Activated CD8-positive, alpha-beta memory T cell treated with anti-CD3 and anti-CD28 coated beads, Interleukin-2, amount 50 U/mL, for 48 hours (primary cell): ENCODE measurements at regions not wholly inside any gene's neighbourhood (a gene's known extent, or its start where the extent isn't known, plus 50 kb on each side); places are given as distances from the start of the nearest gene placed in this dataset.

ENCODE experiments used
- DNase-seq: peaks from one replicate; pipeline ENCODE4 v3.0.0-alpha.2; 2020

DNA sequence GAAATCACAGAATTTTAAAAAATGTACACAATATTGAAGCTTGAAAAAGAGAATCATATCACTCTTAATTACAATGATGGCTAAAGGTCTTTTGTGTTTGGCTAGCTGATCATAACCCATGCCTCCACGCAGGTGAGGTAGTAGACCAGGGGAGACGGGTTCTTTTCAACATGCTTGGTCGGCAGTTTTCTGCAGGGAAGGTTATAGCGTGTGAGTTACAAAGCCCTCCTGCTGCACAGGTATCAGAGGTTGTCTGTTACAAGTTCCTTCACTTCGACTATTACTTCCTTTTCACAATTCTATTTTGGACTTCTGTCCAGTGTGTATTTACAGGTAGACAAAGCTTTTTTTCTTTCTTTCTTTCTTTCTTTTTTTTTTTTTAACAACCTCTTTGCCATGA, 127.1 kb upstream of the PRPS1L1 start:
- no peak for DNase-seq

DNA sequence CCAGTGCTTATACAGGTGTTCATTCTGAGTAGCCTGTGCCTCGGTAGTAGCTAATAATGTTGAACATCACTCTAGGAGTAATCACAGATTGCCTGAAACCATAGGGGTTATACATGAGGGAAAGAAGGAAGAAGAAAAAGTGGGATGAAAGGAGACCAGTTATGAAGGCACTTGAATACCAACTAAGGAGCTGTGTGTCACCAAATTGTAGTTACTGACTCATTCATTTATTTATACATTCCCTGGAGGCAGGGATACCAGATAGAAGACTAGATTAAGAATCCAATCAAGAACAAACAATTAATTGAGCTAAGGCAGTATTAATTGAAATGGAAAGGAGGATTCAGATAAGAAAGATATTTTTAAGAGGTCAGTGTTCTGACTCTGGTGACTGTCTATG, 129.6 kb upstream of the PRPS1L1 start:
- DNase-seq: no peak

DNA sequence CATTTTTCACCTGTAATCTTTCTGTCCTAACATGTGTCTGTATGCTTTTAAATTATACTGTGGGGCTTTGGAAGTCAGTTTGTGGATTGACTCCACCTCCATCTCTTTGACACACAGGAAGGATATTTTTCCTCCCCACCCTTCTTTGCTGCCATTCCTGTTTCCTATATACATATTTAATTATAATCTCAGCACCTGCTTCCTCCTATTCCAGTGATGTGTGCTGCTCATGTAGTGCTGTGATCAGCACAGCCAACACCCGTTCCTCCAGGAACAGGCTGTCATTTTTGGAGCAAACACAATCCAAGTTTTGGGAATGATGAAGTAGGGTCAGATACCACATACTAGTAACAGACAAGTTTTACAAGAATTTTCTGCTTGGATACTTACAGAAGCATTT, 135.0 kb upstream of the PRPS1L1 start:
- DNase-seq: no peak

DNA sequence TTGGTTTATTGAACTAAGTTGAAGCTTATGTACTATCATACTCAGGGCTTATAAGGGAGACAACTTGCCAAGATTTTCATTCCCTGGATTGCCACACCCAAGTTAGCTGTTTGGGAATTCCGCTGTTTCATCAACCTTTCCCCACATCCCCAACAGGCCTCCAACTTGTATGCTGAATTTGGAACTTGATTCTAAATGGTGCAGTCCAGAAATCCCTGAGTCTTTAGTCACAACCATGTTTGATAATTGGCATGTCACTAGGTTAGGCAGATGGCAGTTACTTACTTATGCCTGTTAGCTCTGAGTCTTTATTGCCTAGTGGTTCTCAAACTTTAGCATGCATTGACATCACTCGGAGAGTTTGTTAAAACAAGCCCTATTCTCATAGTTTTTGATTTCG, 135.4 kb upstream of the PRPS1L1 start:
- no peak for DNase-seq

DNA sequence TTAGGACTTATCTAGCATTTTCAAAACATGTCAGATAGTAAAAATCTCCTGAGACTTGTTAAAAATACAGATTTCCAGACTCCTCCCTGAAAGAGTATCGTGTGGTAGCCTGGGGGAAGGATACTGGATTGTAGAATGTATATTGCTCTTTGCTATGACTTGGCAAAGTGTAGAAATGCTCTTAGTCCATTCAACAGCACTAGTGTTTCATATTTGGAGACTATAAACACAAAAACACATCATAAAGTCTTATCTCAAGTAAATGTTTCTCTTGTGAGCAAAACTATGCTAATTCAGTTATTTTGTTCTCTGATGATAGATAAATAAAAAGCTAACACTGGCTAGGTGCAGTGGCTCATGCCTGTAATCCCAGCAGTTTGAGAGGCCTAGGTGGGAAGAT, 137.5 kb upstream of the PRPS1L1 start:
- no peak for DNase-seq

DNA sequence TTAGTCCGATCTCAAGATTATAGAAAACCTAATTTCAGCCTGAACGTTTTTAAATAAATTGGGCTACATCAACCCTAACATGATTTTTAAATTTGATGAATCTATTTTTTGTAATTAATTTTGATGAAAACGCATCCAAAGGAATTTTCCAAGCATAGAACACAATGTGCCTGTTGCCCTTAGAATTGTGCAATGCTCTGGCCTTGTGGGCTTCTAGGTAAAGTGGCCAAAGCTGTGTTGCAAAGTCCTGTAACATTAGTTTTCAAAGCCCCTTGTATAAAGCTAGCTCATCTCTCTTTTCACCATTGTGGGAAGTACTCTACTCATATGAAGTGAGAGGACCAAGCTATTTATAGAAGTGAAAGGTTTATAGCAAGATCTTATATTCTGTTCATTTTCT, 138.4 kb upstream of the PRPS1L1 start:
- no peak for DNase-seq

DNA sequence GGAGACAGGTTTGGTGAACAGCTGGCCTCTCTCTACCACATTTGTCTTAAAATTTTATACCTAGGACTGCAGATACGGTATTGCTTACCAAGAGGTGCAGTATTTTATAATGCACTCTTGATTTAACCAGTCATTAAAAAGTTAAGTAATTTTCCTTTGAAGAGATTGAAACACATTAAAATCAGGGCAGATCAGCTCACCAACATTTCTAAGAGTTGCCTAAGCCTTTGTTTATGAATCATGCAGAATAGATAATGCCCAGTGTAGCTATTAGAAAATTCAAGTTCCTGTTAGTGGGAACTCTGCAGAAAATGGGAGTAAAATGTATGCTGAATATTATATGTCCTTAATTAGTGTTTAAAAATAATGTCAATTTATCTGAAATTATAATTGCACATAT, 140.2 kb upstream of the PRPS1L1 start:
- DNase-seq: no peak

DNA sequence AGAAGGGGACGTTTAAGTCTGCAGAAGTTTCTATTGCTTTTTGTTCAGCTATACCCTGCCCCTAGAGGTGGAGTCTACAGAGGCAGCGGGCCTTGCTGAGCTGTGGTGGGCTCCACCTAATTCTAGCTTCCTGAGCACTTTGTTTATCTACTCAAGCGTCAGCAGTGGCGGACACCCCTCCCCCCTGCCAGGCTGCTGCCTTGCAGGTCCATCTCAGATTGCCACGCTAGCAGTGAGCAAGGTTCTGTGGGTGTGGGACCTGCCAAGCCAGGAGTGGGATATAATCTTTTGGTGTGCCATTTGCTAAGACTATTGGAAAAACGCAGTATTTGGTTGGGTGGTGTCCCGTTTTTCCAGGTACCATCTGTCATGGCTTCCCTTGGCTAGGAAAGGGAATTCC, 147.3 kb upstream of the PRPS1L1 start:
- no peak for DNase-seq

DNA sequence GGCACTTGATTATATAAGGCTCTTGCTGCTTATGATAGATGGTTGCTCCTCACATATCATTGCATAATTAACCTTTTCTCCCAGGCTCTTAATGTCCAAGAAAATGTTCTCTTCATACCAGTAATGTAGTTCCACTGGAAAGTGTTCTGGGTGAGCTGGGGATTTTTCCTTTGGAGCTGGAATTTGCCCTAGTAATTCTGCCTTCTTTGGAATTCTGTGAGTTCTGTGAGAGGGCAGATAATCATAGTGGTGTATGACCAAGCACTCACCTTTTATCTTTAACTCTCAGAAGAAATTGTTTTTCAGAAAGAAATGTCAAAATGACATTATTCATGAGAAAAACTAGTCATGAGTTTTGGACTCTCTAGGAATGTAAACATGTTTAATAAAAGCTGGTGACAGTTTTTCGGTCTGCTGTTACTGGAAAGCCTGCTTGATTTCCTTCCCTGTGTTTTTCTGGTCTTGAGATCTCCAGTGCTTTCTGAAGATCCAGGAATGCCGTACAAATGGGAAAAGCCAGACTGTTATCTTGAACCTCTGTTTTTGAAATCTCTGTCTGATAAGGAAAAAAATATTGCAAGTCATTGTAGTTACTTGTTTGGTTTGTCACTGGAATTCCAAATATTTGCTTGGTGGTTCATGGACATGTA, 148.3 kb upstream of the PRPS1L1 start:
- DNase-seq: no peak

DNA sequence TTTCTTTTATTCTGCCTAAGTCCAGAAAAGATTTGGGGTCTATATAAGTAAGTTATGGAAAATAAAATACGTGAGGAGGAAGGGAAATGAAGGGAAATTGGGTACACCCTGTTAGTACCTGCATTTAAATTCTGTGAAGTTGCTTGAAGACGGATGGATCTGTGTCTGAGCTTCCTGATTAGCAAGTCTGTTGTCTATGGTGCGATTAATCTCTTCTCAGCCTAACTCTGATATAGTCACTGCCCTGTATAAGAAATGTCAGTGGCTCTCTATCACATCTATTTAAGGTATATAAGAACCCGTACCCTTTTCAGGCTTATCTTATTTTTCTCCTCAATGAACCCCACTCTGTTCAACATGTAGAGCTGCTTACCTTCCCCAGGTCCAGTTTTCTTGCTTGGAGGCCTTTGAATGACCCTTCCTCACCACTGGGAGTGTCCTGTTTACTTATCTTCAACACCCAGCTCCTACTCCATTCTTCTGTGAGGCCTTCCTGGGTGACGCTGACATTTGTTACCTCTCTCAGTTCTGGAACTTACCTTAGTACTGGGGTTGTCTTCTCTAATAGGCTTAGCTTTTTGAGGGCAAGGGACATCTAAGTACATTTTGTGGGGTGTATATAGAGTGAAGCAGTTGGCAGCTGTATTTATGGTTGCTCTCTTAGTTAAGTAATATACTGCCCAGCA, 149.6 kb upstream of the PRPS1L1 start:
- DNase-seq: no peak

DNA sequence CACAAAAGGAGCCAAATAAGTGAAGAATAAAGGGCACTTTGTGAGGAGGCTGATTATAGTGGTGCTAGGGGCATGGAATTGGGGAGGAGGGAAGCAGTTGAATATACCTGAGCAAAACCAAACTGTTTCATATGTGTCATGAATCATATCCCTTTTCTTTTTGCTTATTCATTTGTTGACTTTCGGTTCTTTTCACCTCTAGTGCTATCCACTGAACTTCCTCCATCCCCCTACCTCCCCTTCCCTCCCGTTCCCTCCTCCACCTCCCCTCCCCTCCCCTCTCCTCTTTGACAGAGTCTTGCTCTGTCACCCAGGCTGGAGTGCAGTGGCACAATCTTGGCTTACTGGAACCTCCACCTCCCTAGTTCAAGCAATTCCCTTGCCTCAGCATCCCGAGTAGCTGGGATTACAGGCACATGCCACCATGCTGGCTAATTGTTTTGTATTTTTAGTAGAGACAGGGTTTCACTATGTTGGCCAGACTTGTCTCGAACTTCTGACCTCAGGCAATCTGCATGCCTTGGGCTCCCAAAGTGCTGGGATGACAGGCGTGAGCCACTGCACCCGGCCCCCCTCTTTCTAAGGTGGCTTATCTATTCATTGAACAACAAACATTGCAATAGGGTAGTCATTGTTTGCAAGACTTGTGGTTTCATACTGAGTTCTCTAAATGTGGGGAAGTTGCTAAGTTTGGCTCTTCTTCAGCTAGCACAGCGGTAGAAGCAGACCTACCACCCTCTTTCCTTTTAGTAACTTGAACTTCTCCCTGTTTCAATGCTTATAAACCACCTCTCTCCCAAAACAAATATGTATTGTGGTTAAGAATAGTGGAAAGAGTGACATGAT, 150.4 kb upstream of the PRPS1L1 start:
- no peak for DNase-seq

DNA sequence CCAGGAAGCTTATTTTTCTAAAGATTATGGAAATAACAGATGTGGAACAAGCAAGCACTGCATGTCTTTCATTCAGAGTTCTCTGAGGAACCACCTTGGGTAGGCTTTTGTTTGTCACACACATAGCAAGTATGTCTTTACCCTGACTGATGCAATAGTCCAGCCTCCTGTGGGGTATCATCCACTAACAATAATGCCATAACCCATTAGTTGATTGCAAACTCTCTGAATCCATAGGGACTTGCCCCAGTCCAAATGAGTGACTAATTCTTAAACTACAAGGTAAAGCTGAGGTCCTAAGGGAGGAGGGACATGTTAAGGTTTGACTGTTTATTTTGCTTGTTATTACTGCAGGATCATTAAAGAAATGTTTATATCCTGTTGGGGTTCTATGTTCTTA, 151.4 kb upstream of the PRPS1L1 start:
- no peak for DNase-seq

DNA sequence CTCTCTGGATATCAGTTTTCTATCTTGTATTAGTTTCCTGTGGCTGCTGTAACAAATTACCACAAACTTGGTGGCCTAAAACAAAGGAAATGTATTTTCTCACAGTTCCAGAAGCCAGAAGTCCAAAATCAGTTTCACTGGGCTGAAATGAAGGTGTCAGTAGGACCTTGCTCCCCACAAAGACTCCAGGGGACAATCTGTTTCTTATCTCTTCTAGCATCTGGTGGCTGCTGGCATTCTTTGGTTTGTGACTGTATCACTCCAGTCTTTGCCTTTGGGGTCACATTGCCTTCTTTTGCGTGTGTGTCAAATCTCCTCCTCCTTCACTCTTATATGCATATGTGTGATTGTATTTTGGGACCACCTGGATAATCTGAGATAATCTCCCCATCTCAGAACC, 153.0 kb upstream of the PRPS1L1 start:
- DNase-seq: no peak

DNA sequence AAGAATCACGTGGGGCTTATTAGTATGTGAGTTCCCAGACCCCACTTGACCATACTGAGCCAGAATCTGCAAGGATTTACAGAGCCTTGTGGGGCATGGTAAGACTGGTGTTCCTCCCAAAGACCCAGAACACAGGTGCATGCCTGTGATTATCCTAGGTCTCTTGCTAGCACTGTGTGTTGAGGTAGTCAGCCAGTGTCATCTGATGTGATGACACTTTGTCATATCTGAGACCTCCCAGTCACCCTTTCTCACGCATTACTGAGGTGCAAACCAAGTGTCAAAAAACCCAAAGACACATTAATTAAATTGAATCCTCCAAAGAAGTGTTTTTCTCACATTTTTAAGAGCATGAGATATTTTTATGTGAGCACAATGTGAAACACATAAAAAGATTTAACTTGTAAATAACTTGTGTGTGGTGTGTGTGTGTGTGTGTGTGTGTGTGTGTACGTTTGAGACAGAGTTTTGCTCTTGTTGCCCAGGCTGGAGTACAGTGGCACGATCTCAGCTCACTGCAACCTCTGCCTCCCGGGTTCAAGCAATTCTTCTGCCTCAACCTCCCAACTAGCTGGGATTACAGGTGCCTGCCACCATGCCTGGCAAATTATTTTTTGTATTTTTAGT, 162.0 kb upstream of the PRPS1L1 start:
- DNase-seq: no peak

DNA sequence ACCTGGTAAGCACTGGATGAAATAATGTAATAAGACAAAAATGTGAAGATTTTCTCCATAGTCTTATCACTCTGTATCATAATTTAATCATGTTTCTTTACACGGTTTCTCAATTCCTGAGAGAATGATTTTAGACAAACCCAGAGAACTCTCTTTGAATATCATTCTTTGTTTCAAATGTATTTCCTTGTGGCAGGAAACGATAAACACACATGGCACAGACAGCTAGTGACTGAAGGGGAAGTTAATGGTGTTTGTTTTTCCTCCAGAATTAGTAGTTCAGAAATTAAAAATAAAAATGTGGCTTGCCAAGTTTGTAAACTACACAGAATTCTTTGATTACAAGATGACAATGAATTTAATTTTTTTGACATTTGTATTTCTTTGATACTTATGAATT, 163.7 kb upstream of the PRPS1L1 start:
- no peak for DNase-seq

DNA sequence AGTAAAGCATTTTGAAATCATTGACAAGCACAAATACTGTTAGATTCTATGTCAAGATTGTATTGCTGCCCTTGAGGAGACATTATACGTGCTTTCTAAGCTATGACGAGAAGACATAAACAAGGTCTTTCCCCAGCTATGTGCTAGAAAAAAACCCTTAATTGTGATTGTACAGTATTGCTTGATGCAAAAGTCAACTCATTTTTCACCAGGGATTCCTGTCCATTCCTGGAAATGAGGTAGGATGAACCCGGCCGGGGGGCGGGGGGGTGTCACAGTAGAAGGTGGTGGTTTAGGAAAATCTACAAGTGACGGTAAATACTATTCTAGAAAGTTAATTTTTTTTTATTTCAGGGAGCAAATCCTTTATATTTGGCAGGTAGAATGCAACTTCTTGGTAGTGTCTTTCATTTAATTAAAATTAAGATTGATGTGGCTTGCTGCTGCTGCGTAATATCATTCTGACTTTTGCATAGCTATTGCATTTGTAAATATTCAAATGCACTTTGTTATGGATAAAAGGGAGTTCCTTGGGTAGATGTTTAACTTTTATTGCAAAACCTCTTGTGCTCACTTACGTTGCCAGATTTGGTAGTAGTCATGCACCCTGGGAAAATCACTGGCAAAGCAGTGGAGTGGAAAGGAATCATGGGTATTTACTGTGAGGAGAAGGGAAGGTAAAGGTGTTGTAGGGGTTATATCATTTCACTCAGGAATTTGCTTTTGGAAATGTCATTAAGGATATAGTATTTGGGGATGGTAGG, 164.4 kb upstream of the PRPS1L1 start:
- no peak for DNase-seq

DNA sequence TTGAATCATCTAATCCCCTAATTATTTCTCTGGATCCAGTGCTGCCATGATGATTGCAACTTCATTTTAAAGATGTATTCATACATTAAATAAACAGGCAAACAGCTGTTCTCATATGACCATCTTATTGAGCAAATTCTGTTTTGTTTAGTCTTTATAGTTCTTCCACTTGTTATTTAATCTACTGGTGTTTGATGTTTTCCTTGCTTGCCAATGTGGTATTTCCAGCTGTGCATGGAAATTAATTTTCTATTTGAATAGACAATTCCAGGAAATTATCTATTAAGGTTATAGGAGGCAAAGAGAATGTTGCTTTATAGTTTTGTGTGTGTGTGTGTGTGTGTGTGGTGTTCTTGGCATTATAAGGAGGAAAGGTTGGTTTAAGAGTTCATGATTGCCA, 167.0 kb upstream of the PRPS1L1 start:
- no peak for DNase-seq

DNA sequence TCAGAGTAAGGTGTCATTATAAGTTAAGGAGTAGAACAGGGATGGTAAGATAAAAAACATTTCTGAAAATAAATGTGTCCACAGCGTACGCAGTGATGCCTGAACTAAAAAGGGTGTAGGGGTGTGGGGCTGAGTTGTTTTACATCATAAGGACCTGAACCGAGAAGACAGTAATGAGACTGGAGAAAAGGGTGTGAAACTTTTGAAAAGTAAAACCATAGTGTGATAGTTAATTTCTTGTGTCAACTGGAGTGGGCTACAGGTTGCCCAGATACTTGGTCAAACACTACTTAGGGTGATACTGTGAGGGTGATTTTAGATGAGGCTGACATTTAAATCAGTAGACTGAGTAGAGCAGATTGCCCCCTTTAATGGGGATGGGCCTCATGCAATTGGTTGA, 169.0 kb upstream of the PRPS1L1 start:
- DNase-seq: no peak

DNA sequence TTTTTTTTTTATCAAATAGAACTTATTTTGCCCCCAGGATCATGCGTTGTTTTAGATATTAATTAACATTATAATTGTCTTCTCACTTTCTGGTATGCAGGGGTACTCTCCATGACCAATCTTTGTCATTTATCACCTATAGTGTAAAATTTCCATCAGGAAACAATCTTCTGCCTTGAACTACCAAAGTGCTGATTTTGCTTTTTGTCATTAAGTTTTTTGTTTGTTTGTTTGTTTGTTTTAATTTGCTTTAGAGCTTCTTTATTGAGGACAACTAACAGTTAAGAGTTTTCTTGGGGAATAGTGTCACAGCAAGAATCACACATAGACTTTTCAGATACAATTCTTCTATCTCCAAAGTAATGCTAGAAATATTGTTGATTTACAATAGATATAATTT, 171.2 kb upstream of the PRPS1L1 start:
- no peak for DNase-seq

DNA sequence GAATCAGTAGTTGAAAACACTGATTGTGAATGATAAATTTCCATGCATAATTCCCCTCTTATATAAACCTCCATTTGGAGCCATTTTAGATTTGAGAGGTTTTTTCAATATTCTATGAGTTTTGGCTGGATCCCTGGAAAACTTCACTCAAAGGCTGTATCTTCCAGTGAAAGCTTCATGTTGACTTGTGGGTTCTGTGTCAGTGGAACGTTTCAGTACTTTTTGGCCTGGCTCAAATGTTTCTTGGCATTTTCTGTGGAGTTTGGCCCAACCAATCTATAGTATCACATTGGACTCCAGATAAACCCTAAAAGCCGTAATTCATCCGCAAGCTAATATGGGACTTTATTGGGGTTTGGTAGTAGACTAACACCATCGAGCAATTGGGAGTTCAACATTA, 172.6 kb upstream of the PRPS1L1 start:
- no peak for DNase-seq

DNA sequence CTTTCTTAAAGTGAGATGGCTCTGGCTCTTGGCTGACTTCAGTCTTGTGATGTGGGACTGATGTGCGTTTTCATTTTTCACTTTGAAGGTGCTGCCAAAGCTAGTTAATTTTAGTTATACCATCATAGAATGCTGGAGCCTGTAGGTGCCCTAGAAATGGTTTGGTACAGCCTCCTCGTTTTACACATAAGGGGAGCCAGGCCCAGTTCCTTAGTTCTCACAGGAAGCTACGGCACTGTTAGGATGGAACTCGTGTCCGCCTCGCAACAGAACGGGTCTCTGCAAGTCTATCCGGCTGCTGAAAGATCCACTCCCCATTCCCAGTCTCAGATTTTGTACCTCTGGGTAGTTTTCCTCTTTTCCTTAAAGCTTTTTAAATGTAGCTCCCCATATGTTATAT, 173.2 kb upstream of the PRPS1L1 start:
- no peak for DNase-seq

DNA sequence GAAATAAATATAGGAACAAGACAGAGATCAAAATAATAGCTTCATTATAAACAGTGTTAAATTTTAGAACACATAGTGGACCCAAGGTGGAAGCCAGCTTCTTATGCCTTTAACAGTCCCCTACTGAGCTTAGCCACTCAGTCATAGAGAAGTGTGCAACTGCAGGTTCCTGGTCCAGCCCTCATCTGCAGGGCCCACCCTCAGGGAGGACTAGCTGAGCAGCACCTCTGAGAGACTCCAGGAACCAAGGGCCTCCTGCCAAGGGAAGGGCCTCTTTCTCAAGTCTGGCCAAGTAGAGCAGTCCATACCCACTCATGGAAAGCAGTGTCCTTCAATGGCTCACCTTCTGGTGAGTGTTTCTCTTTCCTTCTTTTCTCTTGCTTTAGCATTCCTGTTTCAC, 173.7 kb upstream of the PRPS1L1 start:
- DNase-seq: no peak
